ENCODE measurements at regions not wholly inside any gene's neighbourhood (a gene's known extent, or its start where the extent isn't known, plus 50 kb on each side); places are given as distances from the start of the nearest gene placed in this dataset.
"Not testable (repeated sequence)": the region's sequence is repeated elsewhere in the genome, so short reads cannot be mapped to it uniquely, and the experiment has no call there.

DNA sequence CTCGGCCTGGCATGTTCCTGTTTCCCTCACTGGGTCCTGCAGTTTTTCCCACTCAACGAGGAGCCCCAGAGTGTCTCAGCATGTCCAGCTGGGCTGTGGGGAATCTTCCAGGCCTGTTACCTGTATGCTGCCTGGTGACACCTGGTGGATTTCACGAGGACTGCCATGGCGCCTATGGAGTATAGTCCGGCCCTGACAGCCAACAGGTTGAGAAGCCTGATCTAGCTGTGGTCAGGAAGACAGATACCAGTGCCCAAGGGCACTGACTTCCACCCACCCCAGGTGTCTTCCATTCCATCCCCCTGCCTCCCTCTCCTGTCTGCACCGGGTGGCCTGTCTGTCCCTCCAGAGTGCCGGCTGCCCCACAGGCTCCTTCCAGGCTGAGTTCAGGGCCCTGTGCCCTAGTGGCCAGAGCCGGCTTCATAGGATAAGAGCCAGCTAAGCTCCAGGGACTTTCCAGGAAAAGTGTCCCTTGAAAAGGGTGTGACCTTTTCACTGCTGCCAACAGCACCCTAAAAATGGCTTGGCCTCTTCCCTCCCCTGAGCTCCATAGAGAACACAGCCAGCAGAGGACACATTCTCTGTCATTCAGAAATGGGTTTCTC is 129.4 kb upstream of the AKAP13 start:
- TF ChIP-seq, protein P1, sequence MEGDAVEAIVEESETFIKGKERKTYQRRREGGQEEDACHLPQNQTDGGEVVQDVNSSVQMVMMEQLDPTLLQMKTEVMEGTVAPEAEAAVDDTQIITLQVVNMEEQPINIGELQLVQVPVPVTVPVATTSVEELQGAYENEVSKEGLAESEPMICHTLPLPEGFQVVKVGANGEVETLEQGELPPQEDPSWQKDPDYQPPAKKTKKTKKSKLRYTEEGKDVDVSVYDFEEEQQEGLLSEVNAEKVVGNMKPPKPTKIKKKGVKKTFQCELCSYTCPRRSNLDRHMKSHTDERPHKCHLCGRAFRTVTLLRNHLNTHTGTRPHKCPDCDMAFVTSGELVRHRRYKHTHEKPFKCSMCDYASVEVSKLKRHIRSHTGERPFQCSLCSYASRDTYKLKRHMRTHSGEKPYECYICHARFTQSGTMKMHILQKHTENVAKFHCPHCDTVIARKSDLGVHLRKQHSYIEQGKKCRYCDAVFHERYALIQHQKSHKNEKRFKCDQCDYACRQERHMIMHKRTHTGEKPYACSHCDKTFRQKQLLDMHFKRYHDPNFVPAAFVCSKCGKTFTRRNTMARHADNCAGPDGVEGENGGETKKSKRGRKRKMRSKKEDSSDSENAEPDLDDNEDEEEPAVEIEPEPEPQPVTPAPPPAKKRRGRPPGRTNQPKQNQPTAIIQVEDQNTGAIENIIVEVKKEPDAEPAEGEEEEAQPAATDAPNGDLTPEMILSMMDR (IDR thresholded peaks at IDR 0.05): peak in 2 of 6 experiments; percentile 30 to 41
- not testable (repeated sequence) for TF ChIP-seq POLR2AphosphoS5, POLR2A (IDR thresholded peaks at IDR 0.05)

All from upper lobe of left lung (tissue), 4 donors.